ENCODE measurements at regions not wholly inside any gene's neighbourhood (a gene's known extent, or its start where the extent isn't known, plus 50 kb on each side); places are given as distances from the start of the nearest gene placed in this dataset.

GRCh38 chr5:121706686-121707085, 145.0 kb upstream of the FTMT start (continued):
- TF ChIP-seq ZNF583 (CRISPR knock-in tag; IDR thresholded peaks at IDR 0.05) = no peak
- no peak for TF ChIP-seq ZNF134 (CRISPR knock-in tag; conservative IDR thresholded peaks at IDR 0.05)
- no peak for TF ChIP-seq ZNF512 (tag; IDR thresholded peaks at IDR 0.05)
- no peak for TF ChIP-seq THAP7 (CRISPR knock-in tag; IDR thresholded peaks at IDR 0.05)
- no peak for TF ChIP-seq LCOR (CRISPR knock-in tag; IDR thresholded peaks at IDR 0.05)

- no TSS peak for BruUV-seq (replicated peaks)
- DNase-seq (ENCODE audit: extremely low read depth in 1 of 4, low spot score in 3 of 4) (no peak), FAIRE-seq (no peak)
- TF ChIP-seq HDAC6 (IDR thresholded peaks at IDR 0.05; ENCODE audit: low read depth, low read length) (no peak), NCOA2 (IDR thresholded peaks at IDR 0.05; ENCODE audit: partially characterized antibody in 2 of 2) (no peak), ZNF282 (CRISPR knock-in tag; IDR thresholded peaks at IDR 0.05) (no peak), ZBTB1 (CRISPR knock-in tag; IDR thresholded peaks at IDR 0.05; ENCODE audit: borderline replicate concordance, low read depth) (no peak), IRF2 (CRISPR knock-in tag; IDR thresholded peaks at IDR 0.05) (no peak), FOXA1 (IDR thresholded peaks at IDR 0.05; ENCODE audit: borderline replicate concordance) (no peak), CTCFL (IDR thresholded peaks at IDR 0.05; ENCODE audit: borderline replicate concordance, insufficient read depth, low read depth, low read length, poor library complexity, severe bottlenecking) (no peak), TCF3 (CRISPR knock-in tag; IDR thresholded peaks at IDR 0.05) (no peak), ARID1B (IDR thresholded peaks at IDR 0.05) (no peak), ZNF589 (CRISPR knock-in tag; IDR thresholded peaks at IDR 0.05; ENCODE audit: low read depth) (no peak), C11orf30 (IDR thresholded peaks at IDR 0.05; ENCODE audit: low read depth) (no peak), CEBPG (CRISPR knock-in tag; IDR thresholded peaks at IDR 0.05) (no peak), CEBPG (tag; conservative IDR thresholded peaks at IDR 0.05 in 1 of 2, IDR thresholded peaks at IDR 0.05 in 1 of 2) (no peak)
- TF ChIP-seq, protein P1, sequence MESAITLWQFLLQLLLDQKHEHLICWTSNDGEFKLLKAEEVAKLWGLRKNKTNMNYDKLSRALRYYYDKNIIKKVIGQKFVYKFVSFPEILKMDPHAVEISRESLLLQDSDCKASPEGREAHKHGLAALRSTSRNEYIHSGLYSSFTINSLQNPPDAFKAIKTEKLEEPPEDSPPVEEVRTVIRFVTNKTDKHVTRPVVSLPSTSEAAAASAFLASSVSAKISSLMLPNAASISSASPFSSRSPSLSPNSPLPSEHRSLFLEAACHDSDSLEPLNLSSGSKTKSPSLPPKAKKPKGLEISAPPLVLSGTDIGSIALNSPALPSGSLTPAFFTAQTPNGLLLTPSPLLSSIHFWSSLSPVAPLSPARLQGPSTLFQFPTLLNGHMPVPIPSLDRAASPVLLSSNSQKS (CRISPR knock-in tag; IDR thresholded peaks at IDR 0.05) = no peak
These were observed 144.5 kb upstream of the FTMT start for GRCh38 chr5:121707178-121707577.

More at GRCh38 chr5:121707178-121707577, 144.5 kb upstream of the FTMT start:
- no peaks in the 10 kb centered on the region for H3K9me1 ChIP-seq (ENCODE audit: control insufficient read depth, insufficient read depth, low read length)
- POLR2A ChIA-PET = no interaction called here
- ATAC-seq = no peak
- intact Hi-C loops (cut with micrococcal nuclease) (no loop called here), in situ Hi-C loops (cut with MboI) (no loop called here)
- no peak overlapping the region for H3K9ac ChIP-seq (ENCODE audit: insufficient read depth in 1 of 2, low read depth in 2 of 2, low read length in 2 of 2)
- H4K20me1 ChIP-seq (replicated peaks; ENCODE audit: control insufficient read depth, insufficient read depth, low read length) = no peaks in the 10 kb centered on the region
- H3K79me2 ChIP-seq (ENCODE audit: control insufficient read depth, insufficient read depth, low read length) = no peaks in the 10 kb centered on the region
- no peak overlapping the region for H2AFZ ChIP-seq (ENCODE audit: low read depth, low read length)
- no peaks in the 10 kb centered on the region for H3K9me3 ChIP-seq (replicated peaks; ENCODE audit: control insufficient read depth, insufficient read depth, low read depth, low read length)
- H3K36me3 ChIP-seq (ENCODE audit: control insufficient read depth, insufficient read depth, low read length) = no peaks in the 10 kb centered on the region
- no peak overlapping the region for H3K4me2 ChIP-seq (ENCODE audit: insufficient read depth, low read length)
- no peaks in the 10 kb centered on the region for H3K27me3 ChIP-seq (ENCODE audit: control insufficient read depth in 2 of 2, insufficient read depth in 2 of 2, low read length in 2 of 2)
- H3K4me3 ChIP-seq = no peak overlapping the region
- H3K27ac ChIP-seq (ENCODE audit: extremely low read depth, low read depth, low read length) = no peak overlapping the region
- 55% methylated on average over 1 of the region's 1 CpG for WGBS (ENCODE audit: insufficient coverage, low coverage, missing lambda C conversion rate)
- CTCF ChIA-PET (ENCODE audit: low intra/inter-chr PET ratio) = no interaction called here
- no peaks in the 10 kb centered on the region for H3K4me1 ChIP-seq (replicated peaks in 1 of 2; ENCODE audit: control insufficient read depth in 2 of 2, insufficient read depth in 2 of 2, low read length in 2 of 2)

Data from K562 (cell line).